ENCODE measurements at regions not wholly inside any gene's neighbourhood (a gene's known extent, or its start where the extent isn't known, plus 50 kb on each side); places are given as distances from the start of the nearest gene placed in this dataset.

- TF ChIP-seq, protein P1, sequence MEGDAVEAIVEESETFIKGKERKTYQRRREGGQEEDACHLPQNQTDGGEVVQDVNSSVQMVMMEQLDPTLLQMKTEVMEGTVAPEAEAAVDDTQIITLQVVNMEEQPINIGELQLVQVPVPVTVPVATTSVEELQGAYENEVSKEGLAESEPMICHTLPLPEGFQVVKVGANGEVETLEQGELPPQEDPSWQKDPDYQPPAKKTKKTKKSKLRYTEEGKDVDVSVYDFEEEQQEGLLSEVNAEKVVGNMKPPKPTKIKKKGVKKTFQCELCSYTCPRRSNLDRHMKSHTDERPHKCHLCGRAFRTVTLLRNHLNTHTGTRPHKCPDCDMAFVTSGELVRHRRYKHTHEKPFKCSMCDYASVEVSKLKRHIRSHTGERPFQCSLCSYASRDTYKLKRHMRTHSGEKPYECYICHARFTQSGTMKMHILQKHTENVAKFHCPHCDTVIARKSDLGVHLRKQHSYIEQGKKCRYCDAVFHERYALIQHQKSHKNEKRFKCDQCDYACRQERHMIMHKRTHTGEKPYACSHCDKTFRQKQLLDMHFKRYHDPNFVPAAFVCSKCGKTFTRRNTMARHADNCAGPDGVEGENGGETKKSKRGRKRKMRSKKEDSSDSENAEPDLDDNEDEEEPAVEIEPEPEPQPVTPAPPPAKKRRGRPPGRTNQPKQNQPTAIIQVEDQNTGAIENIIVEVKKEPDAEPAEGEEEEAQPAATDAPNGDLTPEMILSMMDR (IDR thresholded peaks at IDR 0.05; ENCODE audit: insufficient read depth, low read length, poor library complexity, severe bottlenecking): no peak
- TF ChIP-seq EZH2phosphoT487 (conservative IDR thresholded peaks at IDR 0.05; ENCODE audit: low read length): no peak
Measured at GRCh38 chr3:5731100-5731499, 543.6 kb downstream of the EDEM1 start.
